GM12875 (cell line): ENCODE measurements at regions not wholly inside any gene's neighbourhood (a gene's known extent, or its start where the extent isn't known, plus 50 kb on each side); places are given as distances from the start of the nearest gene placed in this dataset.

Source experiments
- H3K4me3 ChIP-seq: one replicate; pipeline ENCODE4 v1.5.1; 2011; ENCODE audit warnings: low read depth, low read length, control low read depth
- CTCF ChIP-seq: IDR thresholded peaks from 2 replicates; pipeline ENCODE4 v1.5.1; 2011; ENCODE audit warnings: low read depth, mild to moderate bottlenecking, control low read depth, inconsistent platforms, low read length, moderate library complexity, borderline replicate concordance; ENCODE audit not compliant: insufficient read depth

- H3K4me3 ChIP-seq: no peak overlapping the region
- no peak for TF ChIP-seq CTCF
Observed at GRCh38 chr18:44543387-44543786, 137.3 kb upstream of the SETBP1 start.

- TF ChIP-seq CTCF: no peak
- no peak overlapping the region for H3K4me3 ChIP-seq
Observed at GRCh38 chr18:44545359-44545985, 135.2 kb upstream of the SETBP1 start.

DNA sequence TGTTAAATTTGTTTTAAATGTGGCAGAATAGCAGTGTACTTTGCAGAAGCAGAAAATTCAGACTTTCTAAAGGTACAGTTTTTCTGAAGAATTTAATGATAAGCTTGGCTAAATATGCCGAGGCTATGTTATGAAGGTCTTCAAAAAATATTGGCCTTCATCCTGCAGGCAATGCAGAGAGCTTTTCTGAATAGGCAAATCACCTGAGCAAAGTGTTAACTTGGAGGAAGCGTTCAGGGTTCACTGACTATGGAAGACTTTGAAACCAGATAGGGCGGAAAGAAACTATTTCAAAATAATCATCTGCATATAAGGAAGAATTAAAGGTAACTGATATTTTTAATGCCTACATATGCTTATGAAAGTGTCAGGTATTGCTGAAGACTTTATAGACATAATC is 133.7 kb upstream of the SETBP1 start:
- no peak for TF ChIP-seq CTCF
- no peak overlapping the region for H3K4me3 ChIP-seq

GRCh38 chr18:44548291-44549221 is 132.1 kb upstream of the SETBP1 start:
- H3K4me3 ChIP-seq: no peak overlapping the region
- no peak for TF ChIP-seq CTCF

- H3K4me3 ChIP-seq: no peak overlapping the region
- no peak for TF ChIP-seq CTCF
Observed at GRCh38 chr18:44552706-44553105, 128.0 kb upstream of the SETBP1 start.

DNA sequence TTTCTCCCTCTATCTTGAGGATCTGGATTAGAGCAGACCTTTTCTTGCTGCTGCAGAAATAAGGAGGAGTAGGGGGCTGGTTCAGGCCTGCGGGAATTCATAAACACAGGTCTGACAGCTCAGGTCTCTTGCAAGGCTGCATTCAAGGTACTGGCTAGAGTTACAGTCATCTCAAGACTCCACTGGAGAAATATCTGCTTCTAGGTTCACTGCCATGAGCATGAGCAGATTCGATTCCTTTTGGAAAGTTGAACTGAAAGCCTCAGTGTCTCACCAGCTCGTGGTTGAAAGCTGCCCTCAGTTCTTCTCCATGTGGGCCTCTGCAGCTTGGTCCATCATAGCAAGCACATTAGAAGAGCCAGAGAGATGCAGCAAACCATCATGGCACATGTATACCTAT is 124.4 kb upstream of the SETBP1 start:
- no peak for TF ChIP-seq CTCF
- H3K4me3 ChIP-seq: no peak overlapping the region

GRCh38 chr18:44557616-44558151 is 123.0 kb upstream of the SETBP1 start:
- TF ChIP-seq CTCF: no peak

More at GRCh38 chr18:44557616-44558151, 123.0 kb upstream of the SETBP1 start:
- H3K4me3 ChIP-seq: no peak overlapping the region
